Activated B cell treated with CpG ODN at 0.5 μM for 24 hours (primary cell): ENCODE measurements at regions not wholly inside any gene's neighbourhood (a gene's known extent, or its start where the extent isn't known, plus 50 kb on each side); places are given as distances from the start of the nearest gene placed in this dataset.

Experiments
- ATAC-seq: fragments of 200-7000 bp; cut with Tn5 transposase; one replicate; pipeline ENCODE4 v1.10.0; 2021; ENCODE audit warnings: low read depth, mild to moderate bottlenecking, moderate library complexity
- CTCF ChIA-PET: fragments of 350-600 bp; sonication (Branson Sonifier 250); formaldehyde crosslinking; loops from one replicate; lab custom pipeline; 2021; ENCODE audit warnings: antibody characterized with exemption; lab: Charles Lee
- POLR2A ChIA-PET: fragments of 350-600 bp; sonication (Branson Sonifier 250); formaldehyde crosslinking; loops from one replicate; lab custom pipeline; 2021; ENCODE audit warnings: antibody characterized with exemption; lab: Charles Lee
- DNase-seq: peaks from one replicate; pipeline ENCODE4 v3.0.0; 2022
- H3K27ac Mint-ChIP-seq: one replicate; pipeline ENCODE4 v1.8.0; 2020; ENCODE audit warnings: mixed read lengths
- H3K27me3 Mint-ChIP-seq: one replicate; pipeline ENCODE4 v1.8.0; 2021; ENCODE audit warnings: mixed read lengths
- H3K36me3 Mint-ChIP-seq: one replicate; pipeline ENCODE4 v1.8.0; 2021; ENCODE audit warnings: low read depth, mixed read lengths
- H3K4me1 Mint-ChIP-seq: one replicate; pipeline ENCODE4 v1.8.0; 2021; ENCODE audit warnings: mixed read lengths
- H3K4me3 Mint-ChIP-seq: one replicate; pipeline ENCODE4 v1.8.0; 2020; ENCODE audit warnings: mild to moderate bottlenecking, mixed read lengths
- H3K9me3 Mint-ChIP-seq: one replicate; pipeline ENCODE4 v1.8.0; 2020; ENCODE audit warnings: mixed read lengths
- CTCF ChIP-seq: fragments of 200-600 bp; IDR thresholded peaks from one replicate; pipeline ENCODE4 v1.8.0; 2022; ENCODE audit warnings: antibody characterized with exemption, mild to moderate bottlenecking
- intact Hi-C: fragments of 100-400 bp; cut with micrococcal nuclease; formaldehyde crosslinking; loops from one replicate; pipeline ENCODE4 v1.15.1; 2024

- no peak for TF ChIP-seq CTCF
- ATAC-seq = no peak
- intact Hi-C loops = no loop called here
- POLR2A ChIA-PET = no interaction called here
- Mint-ChIP-seq H3K4me1 (no peaks in the 10 kb centered on the region), H3K36me3 (no peaks in the 10 kb centered on the region), H3K4me3 (no peak overlapping the region), H3K27me3 (peaks cover 18% of the 10 kb centered on the region), H3K9me3 (peaks cover under 1% of the 10 kb centered on the region), H3K27ac (no peak overlapping the region)
- CTCF ChIA-PET = no interaction called here
- DNase-seq = no peak
Measured at GRCh38 chr20:52496191-52496590, 304.6 kb upstream of the ZFP64 start.

- H3K36me3 Mint-ChIP-seq = no peaks in the 10 kb centered on the region
- H3K4me1 Mint-ChIP-seq = no peaks in the 10 kb centered on the region
- POLR2A ChIA-PET = no interaction called here
- no peak for TF ChIP-seq CTCF
- DNase-seq = no peak
- no peak for ATAC-seq
- no peak overlapping the region for H3K4me3 Mint-ChIP-seq
- CTCF ChIA-PET = no interaction called here
- H3K27ac Mint-ChIP-seq = no peak overlapping the region
- intact Hi-C loops = no loop called here
- peaks cover 5% of the 10 kb centered on the region for H3K9me3 Mint-ChIP-seq
- H3K27me3 Mint-ChIP-seq = peaks cover 20% of the 10 kb centered on the region
Measured at GRCh38 chr20:52494244-52494643, 302.7 kb upstream of the ZFP64 start.

GRCh38 chr20:52493171-52493721 is 301.7 kb upstream of the ZFP64 start:
- intact Hi-C loops = no loop called here
- Mint-ChIP-seq H3K36me3 (no peaks in the 10 kb centered on the region), H3K4me1 (no peaks in the 10 kb centered on the region), H3K4me3 (no peak overlapping the region), H3K27me3 (peaks cover 20% of the 10 kb centered on the region), H3K27ac (no peak overlapping the region), H3K9me3 (peaks cover 5% of the 10 kb centered on the region)
- DNase-seq = no peak
- POLR2A ChIA-PET = no interaction called here
- ATAC-seq = no peak
- TF ChIP-seq CTCF = no peak
- CTCF ChIA-PET = no interaction called here

- no peak overlapping the region for H3K4me3 Mint-ChIP-seq
- no peaks in the 10 kb centered on the region for H3K36me3 Mint-ChIP-seq
- TF ChIP-seq CTCF = no peak
- ChIA-PET POLR2A (no interaction called here), CTCF (no interaction called here)
- H3K27me3 Mint-ChIP-seq = peaks cover 20% of the 10 kb centered on the region
- intact Hi-C loops = no loop called here
- H3K4me1 Mint-ChIP-seq = no peaks in the 10 kb centered on the region
- no peak overlapping the region for H3K27ac Mint-ChIP-seq
- no peak for ATAC-seq
- H3K9me3 Mint-ChIP-seq = peaks cover 5% of the 10 kb centered on the region
- DNase-seq = no peak
Measured at GRCh38 chr20:52490711-52491430, 299.3 kb upstream of the ZFP64 start.

- DNase-seq = no peak
- H3K4me1 Mint-ChIP-seq = no peaks in the 10 kb centered on the region
- ATAC-seq = no peak
- CTCF ChIA-PET = interaction anchor here (0.6 kb wide), 2 partner anchors 173 to 1561 kb away, joined by 3 to 4 read pairs; no protein-coding TSS in a partner anchor
- no peaks in the 10 kb centered on the region for H3K9me3 Mint-ChIP-seq
- intact Hi-C loops = no loop called here
- no peak overlapping the region for H3K4me3 Mint-ChIP-seq
- peaks cover 2% of the 10 kb centered on the region for H3K27me3 Mint-ChIP-seq
- H3K36me3 Mint-ChIP-seq = no peaks in the 10 kb centered on the region
- H3K27ac Mint-ChIP-seq = no peak overlapping the region
- no peak for TF ChIP-seq CTCF
- POLR2A ChIA-PET = no interaction called here
Measured at GRCh38 chr20:52484438-52484837, 292.9 kb upstream of the ZFP64 start.
